T-helper 2 cell (primary cell): ENCODE measurements at regions not wholly inside any gene's neighbourhood (a gene's known extent, or its start where the extent isn't known, plus 50 kb on each side); places are given as distances from the start of the nearest gene placed in this dataset.

Experiments used
- DNase-seq, 5 experiments: peaks; one replicate each; pipeline versions ENCODE4 v3.0.0 to v3.0.0-alpha.2; 2012 to 2022

- DNase-seq, result no peak
These were observed 1198.9 kb upstream of the PCDH7 start for GRCh38 chr4:29521281-29521680.

GRCh38 chr4:29536745-29537144 is 1183.4 kb upstream of the PCDH7 start:
- DNase-seq, result no peak

GRCh38 chr4:29538889-29539646 is 1181.1 kb upstream of the PCDH7 start:
- DNase-seq, result no peak

GRCh38 chr4:29540439-29541102 is 1179.6 kb upstream of the PCDH7 start:
- no peak for DNase-seq

- no peak for DNase-seq
These were observed 1178.4 kb upstream of the PCDH7 start for GRCh38 chr4:29541757-29542156.

GRCh38 chr4:29549342-29549741 is 1170.8 kb upstream of the PCDH7 start:
- no peak for DNase-seq

- no peak for DNase-seq
These were observed 1168.3 kb upstream of the PCDH7 start for GRCh38 chr4:29551821-29552220.

GRCh38 chr4:29553846-29554245 is 1166.3 kb upstream of the PCDH7 start:
- no peak for DNase-seq

GRCh38 chr4:29558789-29559188 is 1161.4 kb upstream of the PCDH7 start:
- no peak for DNase-seq

- DNase-seq, result no peak
These were observed 1160.9 kb upstream of the PCDH7 start for GRCh38 chr4:29559286-29559685.

GRCh38 chr4:29560452-29560851 is 1159.7 kb upstream of the PCDH7 start:
- DNase-seq, result no peak

GRCh38 chr4:29565256-29565655 is 1154.9 kb upstream of the PCDH7 start:
- DNase-seq, result no peak

GRCh38 chr4:29566371-29566770 is 1153.8 kb upstream of the PCDH7 start:
- no peak for DNase-seq

GRCh38 chr4:29571322-29571721 is 1148.8 kb upstream of the PCDH7 start:
- no peak for DNase-seq

- no peak for DNase-seq
These were observed 1141.8 kb upstream of the PCDH7 start for GRCh38 chr4:29578329-29578728.

- DNase-seq, result no peak
These were observed 1138.7 kb upstream of the PCDH7 start for GRCh38 chr4:29581457-29581856.

GRCh38 chr4:29588617-29589016 is 1131.6 kb upstream of the PCDH7 start:
- no peak for DNase-seq

GRCh38 chr4:29596228-29596627 is 1123.9 kb upstream of the PCDH7 start:
- no peak for DNase-seq

- DNase-seq, result no peak
These were observed 1101.0 kb upstream of the PCDH7 start for GRCh38 chr4:29619168-29619567.

- no peak for DNase-seq
These were observed 1088.0 kb upstream of the PCDH7 start for GRCh38 chr4:29632199-29632598.

GRCh38 chr4:29636961-29637360 is 1083.2 kb upstream of the PCDH7 start:
- no peak for DNase-seq

- no peak for DNase-seq
These were observed 1066.9 kb upstream of the PCDH7 start for GRCh38 chr4:29653221-29653620.

GRCh38 chr4:29680644-29681043 is 1039.5 kb upstream of the PCDH7 start:
- no peak for DNase-seq

GRCh38 chr4:29704059-29704458 is 1016.1 kb upstream of the PCDH7 start:
- no peak for DNase-seq

- no peak for DNase-seq
These were observed 1011.7 kb upstream of the PCDH7 start for GRCh38 chr4:29708473-29708872.
